ENCODE measurements at regions not wholly inside any gene's neighbourhood (a gene's known extent, or its start where the extent isn't known, plus 50 kb on each side); places are given as distances from the start of the nearest gene placed in this dataset.

- FAIRE-seq (no peak), DNase-seq (ENCODE audit: insufficient read length, low spot score) (no peak)
- no peak for TF ChIP-seq CTCF (IDR thresholded peaks at IDR 0.05; ENCODE audit: insufficient read depth, missing control alignments)
These were observed 257.0 kb downstream of the ADGRG6 start for GRCh38 chr6:142558786-142559185.

- no peak for FAIRE-seq
- no peak for DNase-seq (ENCODE audit: insufficient read length, low spot score)
- no peak for TF ChIP-seq CTCF (IDR thresholded peaks at IDR 0.05; ENCODE audit: insufficient read depth, missing control alignments)
These were observed 259.9 kb downstream of the ADGRG6 start for GRCh38 chr6:142561511-142562265.

- DNase-seq (ENCODE audit: insufficient read length, low spot score) (no peak), FAIRE-seq (no peak)
- TF ChIP-seq CTCF (IDR thresholded peaks at IDR 0.05; ENCODE audit: insufficient read depth, missing control alignments), result no peak
These were observed 261.1 kb downstream of the ADGRG6 start for GRCh38 chr6:142562865-142563264.

GRCh38 chr6:142566628-142567396 is 265.0 kb downstream of the ADGRG6 start:
- DNase-seq (ENCODE audit: insufficient read length, low spot score) (no peak), FAIRE-seq (no peak)
- peak; percentile 61 for TF ChIP-seq CTCF (IDR thresholded peaks at IDR 0.05; ENCODE audit: insufficient read depth, missing control alignments)

- FAIRE-seq, result no peak
- TF ChIP-seq CTCF (IDR thresholded peaks at IDR 0.05; ENCODE audit: insufficient read depth, missing control alignments), result no peak
- no peak for DNase-seq (ENCODE audit: insufficient read length, low spot score)
These were observed 265.7 kb downstream of the ADGRG6 start for GRCh38 chr6:142567461-142567860.

- DNase-seq (ENCODE audit: insufficient read length, low spot score), result no peak
- no peak for TF ChIP-seq CTCF (IDR thresholded peaks at IDR 0.05; ENCODE audit: insufficient read depth, missing control alignments)
- FAIRE-seq, result no peak
These were observed 267.2 kb downstream of the ADGRG6 start for GRCh38 chr6:142568857-142569597.
